Testis (tissue), 2 donors: ENCODE measurements at regions not wholly inside any gene's neighbourhood (a gene's known extent, or its start where the extent isn't known, plus 50 kb on each side); places are given as distances from the start of the nearest gene placed in this dataset.

ENCODE experiments used
- CTCF ChIP-seq, 3 experiments: fragments of 450-650 bp in 2 of 3; fragments of 200-600 bp in 1 of 3; sonication (generic) in 1 of 3; IDR thresholded peaks; one replicate each; pipeline ENCODE4 v1.5.1; 2016 to 2019; ENCODE audit warnings: antibody characterized with exemption in 3 of 3, mild to moderate bottlenecking in 2 of 3, moderate library complexity in 1 of 3
- POLR2A ChIP-seq: fragments of 450-650 bp; IDR thresholded peaks from one replicate; pipeline ENCODE4 v1.6.1; 2017; ENCODE audit warnings: antibody characterized with exemption, mild to moderate bottlenecking, moderate library complexity

GRCh38 chr11:128151780-128152179 lies 435.6 kb downstream of the ETS1 start:
- TF ChIP-seq POLR2A: no peak
- TF ChIP-seq CTCF (IDR thresholded peaks at IDR 0.05): no peak
